IPS-18a (cell line): ENCODE measurements at regions not wholly inside any gene's neighbourhood (a gene's known extent, or its start where the extent isn't known, plus 50 kb on each side); places are given as distances from the start of the nearest gene placed in this dataset.
"Not testable (repeated sequence)": the region's sequence is repeated elsewhere in the genome, so short reads cannot be mapped to it uniquely, and the experiment has no call there.

Source experiments
- H3K27ac ChIP-seq: one replicate; pipeline ENCODE4 v1.5.1; 2013; ENCODE audit warnings: low read length
- H3K27me3 ChIP-seq: one replicate; pipeline ENCODE4 v1.6.1; 2013; ENCODE audit warnings: mild to moderate bottlenecking, low read length; ENCODE audit not compliant: control insufficient read depth, insufficient read depth
- H3K36me3 ChIP-seq: one replicate; pipeline ENCODE4 v1.6.1; 2013; ENCODE audit warnings: low read depth, low read length; ENCODE audit not compliant: control insufficient read depth
- H3K4me1 ChIP-seq: one replicate; pipeline ENCODE4 v1.6.1; 2013; ENCODE audit warnings: low read depth, low read length; ENCODE audit not compliant: control insufficient read depth
- H3K4me3 ChIP-seq: one replicate; pipeline ENCODE4 v1.5.1; 2013; ENCODE audit warnings: low read length
- H3K9ac ChIP-seq: one replicate; pipeline ENCODE4 v1.6.1; 2013; ENCODE audit warnings: mild to moderate bottlenecking, low read length, moderate library complexity
- H3K9me3 ChIP-seq: one replicate; pipeline ENCODE4 v1.6.1; 2013; ENCODE audit warnings: low read depth, low read length; ENCODE audit not compliant: control insufficient read depth

- H3K4me3 ChIP-seq = no peak overlapping the region
- no peaks in the 10 kb centered on the region for H3K9me3 ChIP-seq
- no peak overlapping the region for H3K27ac ChIP-seq
- no peak overlapping the region for H3K9ac ChIP-seq
- no peaks in the 10 kb centered on the region for H3K27me3 ChIP-seq
- no peaks in the 10 kb centered on the region for H3K36me3 ChIP-seq
- no peaks in the 10 kb centered on the region for H3K4me1 ChIP-seq
Observed at GRCh38 chr1:68873144-68873543, 376.3 kb upstream of the DEPDC1 start.

GRCh38 chr1:68881330-68882194, 384.7 kb upstream of the DEPDC1 start:
- not testable (repeated sequence) for H3K9ac ChIP-seq, H3K4me1 ChIP-seq, H3K27ac ChIP-seq, H3K27me3 ChIP-seq, H3K36me3 ChIP-seq, H3K9me3 ChIP-seq
- H3K4me3 ChIP-seq = peak overlapping the region; percentile 30

- Histone ChIP-seq H3K9me3 (no peaks in the 10 kb centered on the region), H3K27ac (no peak overlapping the region), H3K36me3 (no peaks in the 10 kb centered on the region), H3K27me3 (no peaks in the 10 kb centered on the region), H3K9ac (no peak overlapping the region), H3K4me3 (no peak overlapping the region), H3K4me1 (no peaks in the 10 kb centered on the region)
Observed at GRCh38 chr1:68889471-68889870, 392.6 kb upstream of the DEPDC1 start.

GRCh38 chr1:68890736-68891135, 393.9 kb upstream of the DEPDC1 start:
- Histone ChIP-seq H3K27me3 (no peaks in the 10 kb centered on the region), H3K9me3 (no peaks in the 10 kb centered on the region), H3K4me3 (no peak overlapping the region), H3K4me1 (no peaks in the 10 kb centered on the region), H3K9ac (no peak overlapping the region), H3K27ac (no peak overlapping the region), H3K36me3 (no peaks in the 10 kb centered on the region)

- no peaks in the 10 kb centered on the region for H3K4me1 ChIP-seq
- no peaks in the 10 kb centered on the region for H3K36me3 ChIP-seq
- no peak overlapping the region for H3K27ac ChIP-seq
- no peaks in the 10 kb centered on the region for H3K27me3 ChIP-seq
- H3K4me3 ChIP-seq = no peak overlapping the region
- H3K9me3 ChIP-seq = no peaks in the 10 kb centered on the region
- H3K9ac ChIP-seq = no peak overlapping the region
Observed at GRCh38 chr1:68904477-68904876, 407.6 kb upstream of the DEPDC1 start.

- Histone ChIP-seq H3K36me3 (no peaks in the 10 kb centered on the region), H3K9ac (no peak overlapping the region), H3K4me1 (no peaks in the 10 kb centered on the region), H3K4me3 (no peak overlapping the region), H3K27me3 (no peaks in the 10 kb centered on the region), H3K27ac (no peak overlapping the region), H3K9me3 (no peaks in the 10 kb centered on the region)
Observed at GRCh38 chr1:68906431-68906830, 409.5 kb upstream of the DEPDC1 start.

GRCh38 chr1:68907491-68907890, 410.6 kb upstream of the DEPDC1 start:
- H3K27me3 ChIP-seq = no peaks in the 10 kb centered on the region
- no peak overlapping the region for H3K4me3 ChIP-seq
- H3K27ac ChIP-seq = no peak overlapping the region
- H3K36me3 ChIP-seq = no peaks in the 10 kb centered on the region
- no peaks in the 10 kb centered on the region for H3K9me3 ChIP-seq
- no peak overlapping the region for H3K9ac ChIP-seq
- H3K4me1 ChIP-seq = no peaks in the 10 kb centered on the region

GRCh38 chr1:68908316-68908715, 411.4 kb upstream of the DEPDC1 start:
- no peak overlapping the region for H3K4me3 ChIP-seq
- H3K27me3 ChIP-seq = no peaks in the 10 kb centered on the region
- H3K36me3 ChIP-seq = no peaks in the 10 kb centered on the region
- H3K9me3 ChIP-seq = no peaks in the 10 kb centered on the region
- no peak overlapping the region for H3K9ac ChIP-seq
- H3K27ac ChIP-seq = no peak overlapping the region
- no peaks in the 10 kb centered on the region for H3K4me1 ChIP-seq

- no peak overlapping the region for H3K4me3 ChIP-seq
- no peaks in the 10 kb centered on the region for H3K9me3 ChIP-seq
- no peaks in the 10 kb centered on the region for H3K36me3 ChIP-seq
- no peaks in the 10 kb centered on the region for H3K4me1 ChIP-seq
- no peak overlapping the region for H3K9ac ChIP-seq
- H3K27me3 ChIP-seq = no peaks in the 10 kb centered on the region
- no peak overlapping the region for H3K27ac ChIP-seq
Observed at GRCh38 chr1:68916221-68916902, 419.5 kb upstream of the DEPDC1 start.

- Histone ChIP-seq H3K9me3 (no peaks in the 10 kb centered on the region), H3K27me3 (no peaks in the 10 kb centered on the region), H3K36me3 (no peaks in the 10 kb centered on the region), H3K4me3 (no peak overlapping the region), H3K9ac (no peak overlapping the region), H3K27ac (no peak overlapping the region), H3K4me1 (no peaks in the 10 kb centered on the region)
Observed at GRCh38 chr1:68917456-68917855, 420.6 kb upstream of the DEPDC1 start.

- Histone ChIP-seq H3K9me3 (no peaks in the 10 kb centered on the region), H3K4me1 (no peaks in the 10 kb centered on the region), H3K27me3 (no peaks in the 10 kb centered on the region), H3K36me3 (no peaks in the 10 kb centered on the region), H3K27ac (no peak overlapping the region), H3K4me3 (no peak overlapping the region), H3K9ac (no peak overlapping the region)
Observed at GRCh38 chr1:68918563-68918962, 421.7 kb upstream of the DEPDC1 start.

- Histone ChIP-seq H3K36me3 (no peaks in the 10 kb centered on the region), H3K27ac (no peak overlapping the region), H3K27me3 (no peaks in the 10 kb centered on the region), H3K4me1 (no peaks in the 10 kb centered on the region), H3K4me3 (no peak overlapping the region), H3K9me3 (no peaks in the 10 kb centered on the region), H3K9ac (no peak overlapping the region)
Observed at GRCh38 chr1:68919075-68919474, 422.2 kb upstream of the DEPDC1 start.
